HCT116 (cell line): ENCODE measurements at regions not wholly inside any gene's neighbourhood (a gene's known extent, or its start where the extent isn't known, plus 50 kb on each side); places are given as distances from the start of the nearest gene placed in this dataset.

Experiments used
- ATAC-seq: fragments of 200-7000 bp; cut with Tn5 transposase; 2 replicates; pipeline ENCODE4 v1.9.1; 2020; ENCODE audit warnings: mild to moderate bottlenecking, moderate library complexity
- BruUV-seq: library from RNA; stranded (reverse); fragments of 400-500 nt; replicated peaks from 2 replicates; lab custom pipeline; 2021; lab: Mats Ljungman, UMichigan
- CTCF ChIA-PET: fragments of 300-600 bp; sonication (Branson Sonifier 250); formaldehyde crosslinking; loops from one replicate; lab custom pipeline; 2021; ENCODE audit warnings: antibody characterized with exemption; lab: Charles Lee
- POLR2A ChIA-PET: fragments of 300-600, 350-600 bp; sonication (Branson Sonifier 250); formaldehyde crosslinking; loops from one replicate; lab custom pipeline; 2021; ENCODE audit warnings: antibody characterized with exemption; lab: Charles Lee
- RAD21 ChIA-PET, 2 experiments: fragments of 300-600 bp; sonication (Branson Sonifier 250); formaldehyde crosslinking; loops; one replicate each; lab custom pipeline; 2023; ENCODE audit warnings: low total read pairs in 2 of 2; ENCODE audit not compliant: uncharacterized antibody in 2 of 2, unreplicated experiment in 2 of 2, low non-redundant PET in 1 of 2; lab: Charles Lee
- DNase-seq: peaks from one replicate; pipeline ENCODE4 v3.0.0-alpha.2; 2010; ENCODE audit warnings: low read depth, low spot score
- H2AFZ ChIP-seq: fragments of 200-600 bp; shearing (Covaris generic), sonication (generic); 2 replicates; pipeline ENCODE4 v1.6.1; 2017; ENCODE audit warnings: low read depth, mixed run types, mixed read lengths, antibody characterized with exemption, low read length; ENCODE audit not compliant: poor library complexity, severe bottlenecking
- H3K27ac ChIP-seq: 2 replicates; pipeline ENCODE4 v1.5.1; 2012; ENCODE audit warnings: low read depth, low read length
- H3K27me3 ChIP-seq: fragments of 200-600 bp; sonication (generic); 2 replicates; pipeline ENCODE4 v1.6.1; 2016; ENCODE audit warnings: mixed run types, low read length, mixed read lengths; ENCODE audit not compliant: insufficient read depth
- H3K36me3 ChIP-seq, 2 experiments: fragments of 200-500 bp in 1 of 2; fragments of 200-600 bp in 1 of 2; sonication (Bioruptor generic) in 1 of 2; sonication (generic) in 1 of 2; 2 replicates each; pipeline versions ENCODE4 v1.5.1 to v1.6.1; 2014 to 2016; ENCODE audit warnings: low read length in 2 of 2, inconsistent platforms in 1 of 2, mixed read lengths in 1 of 2, mixed run types in 1 of 2; ENCODE audit not compliant: insufficient read depth in 2 of 2, control insufficient read depth in 1 of 2
- H3K4me1 ChIP-seq, 2 experiments: fragments of 200-600 bp in 1 of 2; sonication (generic) in 1 of 2; 2 replicates each; pipeline versions ENCODE4 v1.5.1 to v1.6.1; 2012 to 2017; ENCODE audit warnings: low read length in 2 of 2, inconsistent platforms in 1 of 2, mild to moderate bottlenecking in 1 of 2, mixed read lengths in 1 of 2, mixed run types in 1 of 2, moderate library complexity in 1 of 2; ENCODE audit not compliant: insufficient read depth in 2 of 2, control insufficient read depth in 1 of 2
- H3K4me2 ChIP-seq: fragments of 200-600 bp; sonication (generic); 2 replicates; pipeline ENCODE4 v1.6.1; 2017; ENCODE audit warnings: mixed run types, low read length, mixed read lengths
- H3K4me3 ChIP-seq, 2 experiments: fragments of 200-600 bp in 1 of 2; sonication (generic) in 1 of 2; replicated peaks in 1 of 2; 2 replicates each; pipeline ENCODE4 v1.5.1; 2011 to 2016; ENCODE audit warnings: low read length in 2 of 2, control low read depth in 1 of 2, low read depth in 1 of 2, mild to moderate bottlenecking in 1 of 2, mixed read lengths in 1 of 2, mixed run types in 1 of 2
- H3K79me2 ChIP-seq: fragments of 200-600 bp; sonication (generic); 2 replicates; pipeline ENCODE4 v1.6.1; 2017; ENCODE audit warnings: mild to moderate bottlenecking, mixed run types, low read length, moderate library complexity, mixed read lengths; ENCODE audit not compliant: insufficient read depth
- H3K9ac ChIP-seq: fragments of 200-600 bp; sonication (generic); 2 replicates; pipeline ENCODE4 v1.6.1; 2016; ENCODE audit warnings: low read length, mixed read lengths
- H3K9me2 ChIP-seq: fragments of 200-600 bp; sonication (generic), shearing (Covaris generic); 2 replicates; pipeline ENCODE4 v1.6.1; 2017; ENCODE audit warnings: mixed run types, mild to moderate bottlenecking, moderate library complexity; ENCODE audit not compliant: insufficient read depth
- H3K9me3 ChIP-seq, 2 experiments: fragments of 200-500 bp in 1 of 2; fragments of 200-600 bp in 1 of 2; sonication (Bioruptor generic) in 1 of 2; sonication (generic) in 1 of 2; 2 replicates each; pipeline ENCODE4 v1.6.1; 2014 to 2017; ENCODE audit warnings: low read length in 2 of 2, mixed read lengths in 2 of 2, inconsistent platforms in 1 of 2, low read depth in 1 of 2, mild to moderate bottlenecking in 1 of 2, mixed run types in 1 of 2, moderate library complexity in 1 of 2; ENCODE audit not compliant: control insufficient read depth in 1 of 2, insufficient read depth in 1 of 2
- H4K20me1 ChIP-seq: fragments of 200-600 bp; sonication (generic), shearing (Covaris generic); 2 replicates; pipeline ENCODE4 v1.6.1; 2017; ENCODE audit warnings: mixed run types, mild to moderate bottlenecking, moderate library complexity; ENCODE audit not compliant: insufficient read depth
- ATF3 ChIP-seq: IDR thresholded peaks from 2 replicates; pipeline ENCODE4 v1.6.1; 2012
- CEBPB ChIP-seq: IDR thresholded peaks from 2 replicates; pipeline ENCODE4 v1.6.1; 2012; ENCODE audit warnings: low read depth
- CTCF ChIP-seq, 3 experiments: fragments of 200-600 bp in 1 of 3; sonication (generic) in 1 of 3; IDR thresholded peaks in 2 of 3; conservative IDR thresholded peaks in 1 of 3; 2 replicates each; pipeline ENCODE4 v1.5.1; 2012 to 2017; ENCODE audit warnings: low read depth in 2 of 3, low read length in 2 of 3, antibody characterized with exemption in 1 of 3, borderline replicate concordance in 1 of 3, control low read depth in 1 of 3, mild to moderate bottlenecking in 1 of 3, mixed read lengths in 1 of 3, mixed run types in 1 of 3, moderate library complexity in 1 of 3; ENCODE audit not compliant: insufficient read depth in 1 of 3
- ELF1 ChIP-seq: IDR thresholded peaks from 2 replicates; pipeline ENCODE4 v1.6.1; 2012; ENCODE audit warnings: low read depth, borderline replicate concordance
- POLR2A ChIP-seq: IDR thresholded peaks from 2 replicates; pipeline ENCODE4 v1.7.0; 2011; ENCODE audit warnings: borderline replicate concordance; ENCODE audit not compliant: insufficient read depth, insufficient read length; ENCODE audit errors: extremely low read depth
- RAD21 ChIP-seq: IDR thresholded peaks from 2 replicates; pipeline ENCODE4 v1.6.1; 2012; ENCODE audit warnings: low read depth, mild to moderate bottlenecking
- SIN3A ChIP-seq: IDR thresholded peaks from 2 replicates; pipeline ENCODE4 v1.6.1; 2012; ENCODE audit warnings: low read depth
- SP1 ChIP-seq: IDR thresholded peaks from 2 replicates; pipeline ENCODE4 v1.6.1; 2012; ENCODE audit warnings: low read depth
- SRF ChIP-seq: IDR thresholded peaks from 2 replicates; pipeline ENCODE4 v1.6.1; 2012; ENCODE audit warnings: low read depth
- YY1 ChIP-seq: IDR thresholded peaks from 2 replicates; pipeline ENCODE4 v1.6.1; 2011; ENCODE audit warnings: low read length, low read depth, moderate library complexity, mild to moderate bottlenecking; ENCODE audit not compliant: insufficient replicate concordance; ENCODE audit errors: extremely low read depth
- intact Hi-C: fragments of 100-400 bp; cut with micrococcal nuclease; formaldehyde crosslinking; loops from 2 replicates; pipeline ENCODE4 v1.10.0; 2022

DNA sequence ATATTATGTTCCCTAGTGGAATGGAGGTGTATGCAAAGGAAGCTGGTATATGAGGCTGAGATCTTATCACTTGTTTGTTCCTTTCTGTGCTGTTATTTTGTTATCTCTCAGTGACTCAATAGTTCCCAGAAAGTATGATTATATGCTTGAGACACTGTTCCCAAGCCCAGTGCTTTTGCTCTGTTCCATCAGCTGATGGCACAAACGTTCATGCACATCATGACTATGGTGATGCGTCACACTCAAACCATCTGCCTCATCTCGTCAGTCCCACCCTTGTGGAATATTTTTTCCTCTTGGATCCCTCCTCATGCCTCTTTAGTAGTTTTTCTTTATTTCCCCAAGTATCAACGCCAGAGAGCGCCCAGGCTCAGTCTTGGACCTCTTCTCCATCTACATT lies 786.9 kb downstream of the AACS start:
- ChIA-PET POLR2A (no interaction called here), RAD21 (no interaction called here), CTCF (no interaction called here)
- Histone ChIP-seq H2AFZ (no peak overlapping the region), H3K9ac (no peak overlapping the region), H3K36me3 (no peaks in the 10 kb centered on the region), H3K4me2 (no peak overlapping the region), H3K4me3 (no peak overlapping the region)
- no peak for ATAC-seq
- BruUV-seq = no TSS peak
- no peak for TF ChIP-seq SP1
- TF ChIP-seq CTCF (IDR thresholded peaks at IDR 0.05 in 2 of 3, conservative IDR thresholded peaks at IDR 0.05 in 1 of 3; ENCODE audit: borderline replicate concordance in 1 of 3, insufficient read depth in 1 of 3, low read depth in 2 of 3, low read length in 2 of 3) = no peak
- no peak for TF ChIP-seq POLR2A
- TF ChIP-seq SIN3A = no peak
- TF ChIP-seq ELF1 = no peak
- TF ChIP-seq ATF3 = no peak
- TF ChIP-seq CEBPB = no peak
- TF ChIP-seq YY1 = no peak
- no peak for TF ChIP-seq SRF
- TF ChIP-seq, all 23 proteins: peak for 0
- intact Hi-C loops = no loop called here
- Histone ChIP-seq H3K27ac (no peak overlapping the region), H3K4me1 (no peaks in the 10 kb centered on the region), H3K9me3 (peaks cover 0 to 7% of the 10 kb centered on the region in 2 experiments; a peak in 2 of 4 replicates), H3K79me2 (no peaks in the 10 kb centered on the region), H3K27me3 (no peaks in the 10 kb centered on the region), H3K9me2 (no peaks in the 10 kb centered on the region), H4K20me1 (no peaks in the 10 kb centered on the region)
- DNase-seq = no peak

GRCh38 chr12:125852679-125853078 lies 787.4 kb downstream of the AACS start:
- H2AFZ ChIP-seq = no peak overlapping the region
- ATAC-seq = no peak
- H3K79me2 ChIP-seq = no peaks in the 10 kb centered on the region
- RAD21 ChIA-PET = no interaction called here
- no peak overlapping the region for H3K4me3 ChIP-seq
- H3K9ac ChIP-seq = no peak overlapping the region
- H4K20me1 ChIP-seq = no peaks in the 10 kb centered on the region
- no peaks in the 10 kb centered on the region for H3K4me1 ChIP-seq
- no peaks in the 10 kb centered on the region for H3K27me3 ChIP-seq
- intact Hi-C loops = no loop called here
- no TSS peak for BruUV-seq
- DNase-seq = no peak
- CTCF ChIA-PET = no interaction called here
- POLR2A ChIA-PET = no interaction called here
- H3K27ac ChIP-seq = no peak overlapping the region
- H3K36me3 ChIP-seq = no peaks in the 10 kb centered on the region
- no peaks in the 10 kb centered on the region for H3K9me2 ChIP-seq
- no peak for TF ChIP-seq RAD21
- no peak for TF ChIP-seq CTCF (IDR thresholded peaks at IDR 0.05 in 2 of 3, conservative IDR thresholded peaks at IDR 0.05 in 1 of 3; ENCODE audit: borderline replicate concordance in 1 of 3, insufficient read depth in 1 of 3, low read depth in 2 of 3, low read length in 2 of 3)
- no peak overlapping the region for H3K4me2 ChIP-seq
- H3K9me3 ChIP-seq = peaks cover 0 to 7% of the 10 kb centered on the region in 2 experiments; a peak in 2 of 4 replicates
